Motor neuron (in vitro differentiated cells): ENCODE measurements at regions not wholly inside any gene's neighbourhood (a gene's known extent, or its start where the extent isn't known, plus 50 kb on each side); places are given as distances from the start of the nearest gene placed in this dataset.
A peak's percentile ranks its signal among the peaks of the same experiment; 100 is the strongest.

Experiments used
- ATAC-seq, 8 experiments: fragments of 200-7000 bp; cut with Tn5 transposase; replicated peaks in 6 of 8; 2 replicates each; pipeline ENCODE4 v1.8.0; 2021; ENCODE audit warnings: mild to moderate bottlenecking in 8 of 8, moderate library complexity in 8 of 8
- H3K27ac ChIP-seq, 2 donors: fragments of 250-450 bp; sonication (Bioruptor Pico); 2 replicates each; pipeline ENCODE4 v1.9.0; 2021; ENCODE audit warnings: antibody characterized with exemption in 2 of 2, mild to moderate bottlenecking in 2 of 2, moderate library complexity in 1 of 2
- H3K4me1 ChIP-seq, 2 donors: fragments of 250-450 bp; sonication (Bioruptor Pico); replicated peaks in 1 of 2; 2 replicates each; pipeline ENCODE4 v1.6.1; 2021; ENCODE audit warnings: antibody characterized with exemption in 2 of 2, mild to moderate bottlenecking in 2 of 2, moderate library complexity in 1 of 2
- H3K4me3 ChIP-seq, 5 donors: fragments of 250-450 bp; sonication (Bioruptor Pico); 2 replicates each; pipeline ENCODE4 v1.9.0; 2021; ENCODE audit warnings: antibody characterized with exemption in 5 of 5, mild to moderate bottlenecking in 5 of 5, moderate library complexity in 4 of 5
- WGBS, 10 experiments: fragments of 450-650 bp; shearing (Covaris generic); methylation state at CpG; one replicate each; pipeline ENCODE4 v1.0.0; 2022; 5-methylcytosine and 5-hydroxymethylcytosine counted together
- in situ Hi-C, 9 experiments: fragments of 400-800 bp; cut with MboI; loops; one replicate each; pipeline ENCODE4 v1.15.0; 2021; ENCODE audit warnings: low sequenced_read_pairs in 9 of 9, low pct_unique_long_range_greater_than_20kb in 2 of 9; ENCODE audit not compliant: unreplicated experiment in 9 of 9

DNA sequence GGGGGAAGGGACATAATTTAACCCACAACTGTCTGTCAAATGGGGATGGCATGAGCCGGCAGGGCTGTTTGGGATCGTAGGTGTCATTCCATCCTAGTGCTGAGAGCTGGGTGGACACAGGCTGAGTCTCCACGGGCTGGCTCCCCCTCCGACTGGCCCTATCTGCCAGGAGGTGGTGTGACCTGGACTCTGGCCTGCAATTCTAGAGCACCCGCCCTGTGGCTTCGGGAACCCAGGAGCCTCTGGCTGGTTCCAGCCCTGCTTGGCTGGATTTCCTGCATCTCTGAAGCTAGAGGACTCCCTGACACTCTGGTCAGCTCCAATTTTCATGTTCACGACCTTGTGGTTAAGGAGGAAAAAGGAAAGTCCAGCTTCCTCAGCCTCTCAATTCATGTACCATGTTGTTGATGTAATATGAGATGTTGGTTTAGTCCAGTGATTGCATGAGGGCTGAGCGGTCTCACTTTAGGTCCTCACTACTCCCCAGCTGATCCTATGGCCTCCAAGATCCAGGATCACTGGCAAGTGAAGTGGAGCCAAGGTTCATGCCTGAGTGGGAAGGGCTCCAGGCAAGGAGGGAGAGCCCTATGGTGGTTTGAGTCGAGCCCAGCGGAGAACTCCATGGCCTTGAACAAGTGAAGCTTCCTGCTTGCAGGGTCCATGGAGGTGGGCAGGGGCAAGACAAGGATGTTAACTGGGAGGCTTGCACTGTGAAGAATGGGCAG lies 169.1 kb downstream of the NDUFA10 start:
- ATAC-seq = peak in 1 of 8 experiments; percentile 24
- peaks cover 10 to 11% of the 10 kb centered on the region in 2 donors for H3K4me1 ChIP-seq
- H3K27ac ChIP-seq = no peak overlapping the region
- H3K4me3 ChIP-seq = no peak overlapping the region
- WGBS, 10 experiments = 3 to 100% (median 80%) methylated on average over 1 to 6 of the region's 10 CpGs; no CpG with 5 or more reads in 1 of the 10 experiments
- in situ Hi-C loops = no loop called here

GRCh38 chr2:239854596-239854995 lies 170.5 kb downstream of the NDUFA10 start:
- Histone ChIP-seq H3K4me1 (peaks cover 10 to 11% of the 10 kb centered on the region in 2 donors), H3K4me3 (no peak overlapping the region), H3K27ac (no peak overlapping the region)
- in situ Hi-C loops = no loop called here
- no peak for ATAC-seq
- WGBS, 10 experiments = 18 to 100% (median 87%) methylated on average over 1 to 5 of the region's 5 CpGs; no CpG with 5 or more reads in 2 of the 10 experiments

GRCh38 chr2:239853706-239854327 lies 171.3 kb downstream of the NDUFA10 start:
- no peak for ATAC-seq
- H3K4me3 ChIP-seq = no peak overlapping the region
- in situ Hi-C loops = no loop called here
- 0 to 65% (median 33%) methylated on average over 1 to 6 of the region's 8 CpGs for WGBS, 10 experiments
- H3K27ac ChIP-seq = no peak overlapping the region
- peaks cover 10% of the 10 kb centered on the region in 2 donors for H3K4me1 ChIP-seq

GRCh38 chr2:239853121-239853520 lies 172.0 kb downstream of the NDUFA10 start:
- no peak overlapping the region for H3K27ac ChIP-seq
- no peak overlapping the region for H3K4me3 ChIP-seq
- no peak for ATAC-seq
- in situ Hi-C loops = no loop called here
- WGBS, 10 experiments = 21 to 100% (median 87%) methylated on average over 1 to 6 of the region's 8 CpGs; no CpG with 5 or more reads in 4 of the 10 experiments
- peaks cover 5 to 6% of the 10 kb centered on the region in 2 donors for H3K4me1 ChIP-seq

DNA sequence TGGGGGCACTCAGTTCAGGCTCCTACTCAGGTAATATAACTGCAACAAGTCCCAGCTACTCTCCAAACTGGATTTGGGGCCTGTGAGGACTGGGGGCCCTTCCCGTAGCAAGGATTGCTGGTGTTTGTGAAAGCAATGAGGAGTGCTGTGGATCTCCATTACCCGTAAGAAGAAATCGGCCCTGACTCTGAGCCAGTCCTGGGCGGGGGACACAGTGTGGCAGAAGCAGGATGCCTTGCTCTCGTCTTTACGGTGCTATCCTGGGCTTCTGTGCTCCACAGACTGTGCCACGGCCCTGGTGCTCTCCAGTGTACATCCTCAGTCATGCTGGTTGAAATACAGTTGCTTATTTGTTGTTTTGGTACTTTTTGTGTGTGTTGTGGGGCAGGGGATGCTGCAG lies 172.9 kb downstream of the NDUFA10 start:
- no peak overlapping the region for H3K27ac ChIP-seq
- H3K4me3 ChIP-seq = no peak overlapping the region
- 20 to 79% (median 57%) methylated on average over 1 to 5 of the region's 7 CpGs; no CpG with 5 or more reads in 3 of the 10 experiments for WGBS, 10 experiments
- in situ Hi-C loops = no loop called here
- no peak for ATAC-seq
- no peaks in the 10 kb centered on the region for H3K4me1 ChIP-seq

- H3K4me1 ChIP-seq = no peaks in the 10 kb centered on the region
- in situ Hi-C loops = no loop called here
- ATAC-seq = no peak
- WGBS, 10 experiments = 20 to 100% (median 83%) methylated on average over 1 to 6 of the region's 9 CpGs; no CpG with 5 or more reads in 1 of the 10 experiments
- H3K27ac ChIP-seq = no peak overlapping the region
- H3K4me3 ChIP-seq = no peak overlapping the region
These were observed 178.1 kb downstream of the NDUFA10 start for GRCh38 chr2:239846789-239847676.

DNA sequence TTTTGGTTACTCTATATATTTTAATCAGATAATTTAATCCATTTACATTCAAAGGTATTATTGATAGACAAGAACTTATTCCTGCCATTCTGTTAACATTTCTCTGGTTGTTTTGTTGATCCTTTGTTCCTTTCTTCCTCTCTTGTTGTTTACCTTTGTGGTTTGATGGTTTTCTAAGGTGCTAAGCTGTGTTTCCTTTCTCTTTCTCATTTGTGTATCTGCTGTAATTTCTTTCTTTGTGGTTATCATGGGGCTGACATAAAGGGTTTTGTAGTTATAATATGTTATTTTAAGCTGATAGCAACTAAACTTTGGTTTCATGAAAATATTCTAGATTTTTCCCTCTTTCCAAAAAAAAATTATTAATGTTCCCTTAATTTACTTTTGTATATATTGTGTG lies 179.2 kb downstream of the NDUFA10 start:
- in situ Hi-C loops = no loop called here
- Histone ChIP-seq H3K4me1 (no peaks in the 10 kb centered on the region), H3K4me3 (no peak overlapping the region), H3K27ac (no peak overlapping the region)
- no peak for ATAC-seq

GRCh38 chr2:239839306-239839705 lies 185.8 kb downstream of the NDUFA10 start:
- in situ Hi-C loops = no loop called here
- ATAC-seq = no peak
- no peak overlapping the region for H3K4me3 ChIP-seq
- 20 to 70% (median 45%) methylated on average over 2 of the region's 5 CpGs; no CpG with 5 or more reads in 6 of the 10 experiments for WGBS, 10 experiments
- H3K4me1 ChIP-seq = no peaks in the 10 kb centered on the region
- H3K27ac ChIP-seq = no peak overlapping the region

GRCh38 chr2:239836021-239836765 lies 188.9 kb downstream of the NDUFA10 start:
- Histone ChIP-seq H3K4me1 (peaks cover 4 to 6% of the 10 kb centered on the region in 2 donors), H3K27ac (no peak overlapping the region), H3K4me3 (no peak overlapping the region)
- ATAC-seq = no peak
- 26 to 100% (median 83%) methylated on average over 1 to 4 of the region's 7 CpGs; no CpG with 5 or more reads in 3 of the 10 experiments for WGBS, 10 experiments
- in situ Hi-C loops = no loop called here

DNA sequence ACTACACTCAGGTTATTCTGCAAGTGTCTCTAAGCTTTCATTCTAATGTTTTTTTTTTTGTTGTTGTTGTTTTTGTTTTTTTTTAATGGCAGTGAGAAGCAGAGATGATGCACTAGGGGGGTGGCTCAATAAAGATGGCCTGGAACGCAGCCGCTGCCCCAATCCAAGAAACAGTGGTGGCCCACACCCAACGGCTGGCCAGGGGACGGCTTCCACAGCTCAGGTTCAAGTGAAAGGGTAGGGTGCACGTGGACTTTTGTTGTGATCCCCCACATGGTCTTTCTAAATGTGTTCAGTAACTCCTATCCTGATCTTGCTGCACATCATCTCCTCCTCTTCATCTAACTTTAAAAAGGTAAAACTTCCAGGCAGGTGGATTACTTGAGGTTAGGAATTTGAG lies 190.1 kb downstream of the NDUFA10 start:
- no peak for ATAC-seq

GRCh38 chr2:239834143-239834542 lies 191.0 kb downstream of the NDUFA10 start:
- 40 to 100% (median 83%) methylated on average over 1 to 5 of the region's 8 CpGs; no CpG with 5 or more reads in 3 of the 10 experiments for WGBS, 10 experiments
- ATAC-seq = no peak
- Histone ChIP-seq H3K4me3 (no peak overlapping the region), H3K4me1 (peaks cover 15 to 21% of the 10 kb centered on the region in 2 donors), H3K27ac (no peak overlapping the region)
- in situ Hi-C loops = no loop called here

More for the DNA sequence above, 190.1 kb downstream of the NDUFA10 start:
- Histone ChIP-seq H3K27ac (no peak overlapping the region), H3K4me1 (peaks cover 13 to 17% of the 10 kb centered on the region in 2 donors), H3K4me3 (no peak overlapping the region)
- in situ Hi-C loops = no loop called here
- WGBS, 10 experiments = 23 to 100% (median 78%) methylated on average over 1 to 4 of the region's 5 CpGs; no CpG with 5 or more reads in 3 of the 10 experiments

DNA sequence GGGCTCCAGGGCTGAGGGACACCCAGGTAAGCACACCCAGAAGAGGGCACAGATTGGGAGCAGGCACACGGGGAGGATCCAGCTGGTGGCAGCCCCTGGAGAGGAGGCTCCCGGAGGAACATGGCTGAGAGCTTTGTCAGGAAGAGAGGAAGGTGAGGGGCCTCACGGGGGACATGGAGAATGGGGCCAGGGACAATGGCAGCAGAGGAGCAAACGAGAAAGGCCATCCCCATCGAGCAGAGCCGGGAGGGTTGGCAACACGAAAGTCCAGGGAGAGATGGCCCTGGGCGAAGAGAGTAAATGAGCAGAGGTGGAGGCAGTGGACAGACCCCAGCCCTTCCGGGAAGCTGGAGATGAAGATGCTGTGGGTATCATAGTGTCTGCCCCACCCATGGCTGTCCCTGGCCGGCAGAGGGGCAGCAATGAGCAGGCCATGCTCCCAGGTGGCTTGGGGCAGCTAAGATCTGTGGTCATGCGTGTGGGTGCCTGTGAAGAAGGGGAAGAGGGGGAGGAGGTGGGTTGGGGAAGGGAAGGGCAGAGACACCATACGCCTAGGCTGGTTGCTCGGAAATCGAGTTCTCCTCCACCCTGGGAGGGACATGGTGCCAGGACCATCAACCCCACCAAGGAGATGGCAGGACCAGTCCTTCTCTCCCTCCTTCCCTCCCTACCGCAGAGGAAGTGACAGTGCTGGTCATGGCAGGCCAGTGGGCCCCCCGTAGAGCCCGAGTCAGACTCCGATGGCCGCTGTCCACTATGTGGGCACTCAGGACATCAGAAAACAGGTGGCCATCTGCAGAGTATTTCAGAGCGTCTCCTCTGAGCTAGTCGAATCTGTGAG lies 191.7 kb downstream of the NDUFA10 start:
- ATAC-seq = no peak
- in situ Hi-C loops = no loop called here
- Histone ChIP-seq H3K4me1 (peaks cover 15 to 23% of the 10 kb centered on the region in 2 donors), H3K4me3 (no peak overlapping the region), H3K27ac (no peak overlapping the region)
- WGBS, 10 experiments = 40 to 97% (median 70%) methylated on average over 1 to 11 of the region's 21 CpGs; no CpG with 5 or more reads in 1 of the 10 experiments
